ENCODE measurements at regions not wholly inside any gene's neighbourhood (a gene's known extent, or its start where the extent isn't known, plus 50 kb on each side); places are given as distances from the start of the nearest gene placed in this dataset.
"Not testable (repeated sequence)": the region's sequence is repeated elsewhere in the genome, so short reads cannot be mapped to it uniquely, and the experiment has no call there.

GRCh38 chr22:23460517-23461031 is 119.5 kb downstream of the IGLL1 start:
- DNase-seq (ENCODE audit: low read depth) = not testable (repeated sequence)

GRCh38 chr22:23459645-23460516 is 120.2 kb downstream of the IGLL1 start:
- DNase-seq (ENCODE audit: low read depth) = not testable (repeated sequence)

- no peak for DNase-seq (ENCODE audit: low read depth)
Observed at GRCh38 chr22:23458663-23459541, 121.2 kb downstream of the IGLL1 start.

- no peak for DNase-seq (ENCODE audit: low read depth)
Observed at GRCh38 chr22:23457380-23457985, 122.6 kb downstream of the IGLL1 start.

GRCh38 chr22:23456666-23457379 is 123.3 kb downstream of the IGLL1 start:
- not testable (repeated sequence) for DNase-seq (ENCODE audit: low read depth)

- DNase-seq (ENCODE audit: low read depth) = not testable (repeated sequence)
Observed at GRCh38 chr22:23454345-23454744, 125.7 kb downstream of the IGLL1 start.

GRCh38 chr22:23453277-23453676 is 126.8 kb downstream of the IGLL1 start:
- no peak for DNase-seq (ENCODE audit: low read depth)

GRCh38 chr22:23452231-23453010 is 127.7 kb downstream of the IGLL1 start:
- DNase-seq (ENCODE audit: low read depth) = no peak

- DNase-seq (ENCODE audit: low read depth) = not testable (repeated sequence)
Observed at GRCh38 chr22:23451452-23452230, 128.4 kb downstream of the IGLL1 start.

GRCh38 chr22:23450821-23451220 is 129.3 kb downstream of the IGLL1 start:
- not testable (repeated sequence) for DNase-seq (ENCODE audit: low read depth)

- DNase-seq (ENCODE audit: low read depth) = no peak
Observed at GRCh38 chr22:23450434-23450795, 129.7 kb downstream of the IGLL1 start.

- DNase-seq (ENCODE audit: low read depth) = not testable (repeated sequence)
Observed at GRCh38 chr22:23449748-23450433, 130.2 kb downstream of the IGLL1 start.

GRCh38 chr22:23448499-23449288 is 131.4 kb downstream of the IGLL1 start:
- DNase-seq (ENCODE audit: low read depth) = not testable (repeated sequence)

GRCh38 chr22:23446796-23447350 is 133.2 kb downstream of the IGLL1 start:
- no peak for DNase-seq (ENCODE audit: low read depth)

- not testable (repeated sequence) for DNase-seq (ENCODE audit: low read depth)
Observed at GRCh38 chr22:23446194-23446593, 133.9 kb downstream of the IGLL1 start.

GRCh38 chr22:23443905-23444304 is 136.2 kb downstream of the IGLL1 start:
- not testable (repeated sequence) for DNase-seq (ENCODE audit: low read depth)

GRCh38 chr22:23439581-23439980 is 140.5 kb downstream of the IGLL1 start:
- DNase-seq (ENCODE audit: low read depth) = not testable (repeated sequence)

GRCh38 chr22:23438216-23438615 is 141.9 kb downstream of the IGLL1 start:
- DNase-seq (ENCODE audit: low read depth) = no peak
